ENCODE measurements at regions not wholly inside any gene's neighbourhood (a gene's known extent, or its start where the extent isn't known, plus 50 kb on each side); places are given as distances from the start of the nearest gene placed in this dataset.

GRCh38 chr6:2508071-2508470, 242.7 kb downstream of the MYLK4 start:
- TF ChIP-seq, protein P1, sequence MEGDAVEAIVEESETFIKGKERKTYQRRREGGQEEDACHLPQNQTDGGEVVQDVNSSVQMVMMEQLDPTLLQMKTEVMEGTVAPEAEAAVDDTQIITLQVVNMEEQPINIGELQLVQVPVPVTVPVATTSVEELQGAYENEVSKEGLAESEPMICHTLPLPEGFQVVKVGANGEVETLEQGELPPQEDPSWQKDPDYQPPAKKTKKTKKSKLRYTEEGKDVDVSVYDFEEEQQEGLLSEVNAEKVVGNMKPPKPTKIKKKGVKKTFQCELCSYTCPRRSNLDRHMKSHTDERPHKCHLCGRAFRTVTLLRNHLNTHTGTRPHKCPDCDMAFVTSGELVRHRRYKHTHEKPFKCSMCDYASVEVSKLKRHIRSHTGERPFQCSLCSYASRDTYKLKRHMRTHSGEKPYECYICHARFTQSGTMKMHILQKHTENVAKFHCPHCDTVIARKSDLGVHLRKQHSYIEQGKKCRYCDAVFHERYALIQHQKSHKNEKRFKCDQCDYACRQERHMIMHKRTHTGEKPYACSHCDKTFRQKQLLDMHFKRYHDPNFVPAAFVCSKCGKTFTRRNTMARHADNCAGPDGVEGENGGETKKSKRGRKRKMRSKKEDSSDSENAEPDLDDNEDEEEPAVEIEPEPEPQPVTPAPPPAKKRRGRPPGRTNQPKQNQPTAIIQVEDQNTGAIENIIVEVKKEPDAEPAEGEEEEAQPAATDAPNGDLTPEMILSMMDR (IDR thresholded peaks at IDR 0.05; ENCODE audit: low read length), result no peak
- no peak for TF ChIP-seq EZH2 (IDR thresholded peaks at IDR 0.05; ENCODE audit: borderline replicate concordance, low read length)

Data from OCI-LY1 (cell line).